ENCODE measurements at regions not wholly inside any gene's neighbourhood (a gene's known extent, or its start where the extent isn't known, plus 50 kb on each side); places are given as distances from the start of the nearest gene placed in this dataset.

GRCh38 chr5:105630803-105631202 is 2039.9 kb downstream of the EFNA5 start:
- no peak for ATAC-seq
- no peak for TF ChIP-seq GLIS3 (CRISPR knock-in tag; IDR thresholded peaks at IDR 0.05)
- TF ChIP-seq, protein P1, sequence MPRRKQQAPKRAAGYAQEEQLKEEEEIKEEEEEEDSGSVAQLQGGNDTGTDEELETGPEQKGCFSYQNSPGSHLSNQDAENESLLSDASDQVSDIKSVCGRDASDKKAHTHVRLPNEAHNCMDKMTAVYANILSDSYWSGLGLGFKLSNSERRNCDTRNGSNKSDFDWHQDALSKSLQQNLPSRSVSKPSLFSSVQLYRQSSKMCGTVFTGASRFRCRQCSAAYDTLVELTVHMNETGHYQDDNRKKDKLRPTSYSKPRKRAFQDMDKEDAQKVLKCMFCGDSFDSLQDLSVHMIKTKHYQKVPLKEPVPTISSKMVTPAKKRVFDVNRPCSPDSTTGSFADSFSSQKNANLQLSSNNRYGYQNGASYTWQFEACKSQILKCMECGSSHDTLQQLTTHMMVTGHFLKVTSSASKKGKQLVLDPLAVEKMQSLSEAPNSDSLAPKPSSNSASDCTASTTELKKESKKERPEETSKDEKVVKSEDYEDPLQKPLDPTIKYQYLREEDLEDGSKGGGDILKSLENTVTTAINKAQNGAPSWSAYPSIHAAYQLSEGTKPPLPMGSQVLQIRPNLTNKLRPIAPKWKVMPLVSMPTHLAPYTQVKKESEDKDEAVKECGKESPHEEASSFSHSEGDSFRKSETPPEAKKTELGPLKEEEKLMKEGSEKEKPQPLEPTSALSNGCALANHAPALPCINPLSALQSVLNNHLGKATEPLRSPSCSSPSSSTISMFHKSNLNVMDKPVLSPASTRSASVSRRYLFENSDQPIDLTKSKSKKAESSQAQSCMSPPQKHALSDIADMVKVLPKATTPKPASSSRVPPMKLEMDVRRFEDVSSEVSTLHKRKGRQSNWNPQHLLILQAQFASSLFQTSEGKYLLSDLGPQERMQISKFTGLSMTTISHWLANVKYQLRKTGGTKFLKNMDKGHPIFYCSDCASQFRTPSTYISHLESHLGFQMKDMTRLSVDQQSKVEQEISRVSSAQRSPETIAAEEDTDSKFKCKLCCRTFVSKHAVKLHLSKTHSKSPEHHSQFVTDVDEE (CRISPR knock-in tag; IDR thresholded peaks at IDR 0.05), result no peak
- TF ChIP-seq RARB (CRISPR knock-in tag; IDR thresholded peaks at IDR 0.05), result no peak
- TF ChIP-seq PPARA (CRISPR knock-in tag; IDR thresholded peaks at IDR 0.05; ENCODE audit: borderline replicate concordance), result no peak
- TF ChIP-seq CREB5 (CRISPR knock-in tag; IDR thresholded peaks at IDR 0.05; ENCODE audit: low read depth), result no peak
- TF ChIP-seq PATZ1 (CRISPR knock-in tag; IDR thresholded peaks at IDR 0.05; ENCODE audit: borderline replicate concordance), result no peak
- no peak for TF ChIP-seq ZNF70 (CRISPR knock-in tag; IDR thresholded peaks at IDR 0.05)
- TF ChIP-seq CSRNP3 (CRISPR knock-in tag; IDR thresholded peaks at IDR 0.05), result no peak
- no peak for TF ChIP-seq ZNF565 (CRISPR knock-in tag; conservative IDR thresholded peaks at IDR 0.05; ENCODE audit: low read depth)
- no peak for TF ChIP-seq SNAI2 (CRISPR knock-in tag; IDR thresholded peaks at IDR 0.05)
- TF ChIP-seq TOX (CRISPR knock-in tag; IDR thresholded peaks at IDR 0.05; ENCODE audit: borderline replicate concordance), result no peak
- TF ChIP-seq, protein P2, sequence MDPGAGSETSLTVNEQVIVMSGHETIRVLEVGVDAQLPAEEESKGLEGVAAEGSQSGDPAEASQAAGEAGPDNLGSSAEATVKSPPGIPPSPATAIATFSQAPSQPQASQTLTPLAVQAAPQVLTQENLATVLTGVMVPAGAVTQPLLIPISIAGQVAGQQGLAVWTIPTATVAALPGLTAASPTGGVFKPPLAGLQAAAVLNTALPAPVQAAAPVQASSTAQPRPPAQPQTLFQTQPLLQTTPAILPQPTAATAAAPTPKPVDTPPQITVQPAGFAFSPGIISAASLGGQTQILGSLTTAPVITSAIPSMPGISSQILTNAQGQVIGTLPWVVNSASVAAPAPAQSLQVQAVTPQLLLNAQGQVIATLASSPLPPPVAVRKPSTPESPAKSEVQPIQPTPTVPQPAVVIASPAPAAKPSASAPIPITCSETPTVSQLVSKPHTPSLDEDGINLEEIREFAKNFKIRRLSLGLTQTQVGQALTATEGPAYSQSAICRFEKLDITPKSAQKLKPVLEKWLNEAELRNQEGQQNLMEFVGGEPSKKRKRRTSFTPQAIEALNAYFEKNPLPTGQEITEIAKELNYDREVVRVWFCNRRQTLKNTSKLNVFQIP (CRISPR knock-in tag; IDR thresholded peaks at IDR 0.05; ENCODE audit: borderline replicate concordance, low read depth), result no peak
- no peak for TF ChIP-seq ESRRG (CRISPR knock-in tag; IDR thresholded peaks at IDR 0.05)
- TF ChIP-seq ISL1 (CRISPR knock-in tag; IDR thresholded peaks at IDR 0.05), result no peak
- no peak for TF ChIP-seq TCF4 (CRISPR knock-in tag; IDR thresholded peaks at IDR 0.05; ENCODE audit: borderline replicate concordance)
- no peak for TF ChIP-seq ZNF8 (CRISPR knock-in tag; IDR thresholded peaks at IDR 0.05)
- no peak for TF ChIP-seq ZC3H10 (CRISPR knock-in tag; IDR thresholded peaks at IDR 0.05)
- no peak for TF ChIP-seq ZFP30 (CRISPR knock-in tag; IDR thresholded peaks at IDR 0.05)
- TF ChIP-seq BACH2 (CRISPR knock-in tag; IDR thresholded peaks at IDR 0.05; ENCODE audit: borderline replicate concordance), result no peak
- no peak for TF ChIP-seq CSDC2 (CRISPR knock-in tag; IDR thresholded peaks at IDR 0.05)

DNA sequence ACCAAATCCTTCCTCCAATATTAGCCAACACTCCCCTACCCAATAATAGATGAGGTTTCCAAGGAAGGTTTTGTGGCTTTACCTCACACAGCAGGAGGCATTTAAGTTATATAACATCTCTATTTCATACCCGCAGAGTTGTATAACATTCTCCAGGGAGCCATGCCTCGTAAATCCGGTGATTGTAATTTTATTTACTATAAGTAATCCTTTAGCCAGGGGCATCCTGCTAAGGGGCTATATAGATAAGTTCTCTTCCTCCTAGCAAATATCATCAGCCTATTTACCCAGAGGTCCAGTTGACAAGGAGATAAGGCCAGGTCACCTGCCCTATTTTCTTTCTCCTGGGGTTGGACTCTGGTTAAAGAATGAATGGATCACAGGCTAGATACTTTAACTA is 2051.0 kb downstream of the EFNA5 start:
- ATAC-seq, result no peak
- TF ChIP-seq PATZ1 (CRISPR knock-in tag; IDR thresholded peaks at IDR 0.05; ENCODE audit: borderline replicate concordance) (no peak), TOX (CRISPR knock-in tag; IDR thresholded peaks at IDR 0.05; ENCODE audit: borderline replicate concordance) (no peak), CREB5 (CRISPR knock-in tag; IDR thresholded peaks at IDR 0.05; ENCODE audit: low read depth) (no peak), ZFP3 (CRISPR knock-in tag; IDR thresholded peaks at IDR 0.05) (no peak), ZC3H10 (CRISPR knock-in tag; IDR thresholded peaks at IDR 0.05) (no peak), CSDC2 (CRISPR knock-in tag; IDR thresholded peaks at IDR 0.05) (no peak), TCF4 (CRISPR knock-in tag; IDR thresholded peaks at IDR 0.05; ENCODE audit: borderline replicate concordance) (no peak), CSRNP3 (CRISPR knock-in tag; IDR thresholded peaks at IDR 0.05) (no peak), ZNF8 (CRISPR knock-in tag; IDR thresholded peaks at IDR 0.05) (no peak), BACH2 (CRISPR knock-in tag; IDR thresholded peaks at IDR 0.05; ENCODE audit: borderline replicate concordance) (no peak), GLIS3 (CRISPR knock-in tag; IDR thresholded peaks at IDR 0.05) (no peak), ARNTL (CRISPR knock-in tag; IDR thresholded peaks at IDR 0.05; ENCODE audit: borderline replicate concordance, low read depth) (no peak), ESRRG (CRISPR knock-in tag; IDR thresholded peaks at IDR 0.05) (no peak)
- TF ChIP-seq, protein P1 (CRISPR knock-in tag; IDR thresholded peaks at IDR 0.05), result no peak
